Fibroblast of peridontal ligament (primary cell): ENCODE measurements at regions not wholly inside any gene's neighbourhood (a gene's known extent, or its start where the extent isn't known, plus 50 kb on each side); places are given as distances from the start of the nearest gene placed in this dataset.

Experiments used
- DNase-seq: peaks from one replicate; pipeline ENCODE4 v3.0.0-alpha.2; 2010; ENCODE audit errors: extremely low read depth

DNA sequence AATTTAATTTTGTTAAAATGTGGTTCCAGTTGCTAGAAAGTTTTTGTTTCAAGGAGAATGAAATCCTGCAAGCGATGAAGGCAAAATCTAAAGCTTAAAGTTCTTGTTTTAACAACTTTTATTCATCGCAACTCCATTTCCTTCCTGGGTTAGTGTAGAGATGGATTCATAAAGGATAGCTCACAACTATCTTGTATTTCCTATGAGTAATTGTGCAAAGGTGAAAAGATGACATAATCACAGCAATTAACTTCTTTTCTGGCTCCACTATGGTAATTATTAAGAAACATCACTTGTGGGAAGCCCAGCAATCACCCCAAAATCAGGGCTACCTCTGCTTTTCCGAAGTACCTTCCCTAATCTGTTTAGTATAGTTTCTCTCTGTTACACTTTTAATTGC lies 80.8 kb upstream of the SEMA6A start:
- no peak for DNase-seq

DNA sequence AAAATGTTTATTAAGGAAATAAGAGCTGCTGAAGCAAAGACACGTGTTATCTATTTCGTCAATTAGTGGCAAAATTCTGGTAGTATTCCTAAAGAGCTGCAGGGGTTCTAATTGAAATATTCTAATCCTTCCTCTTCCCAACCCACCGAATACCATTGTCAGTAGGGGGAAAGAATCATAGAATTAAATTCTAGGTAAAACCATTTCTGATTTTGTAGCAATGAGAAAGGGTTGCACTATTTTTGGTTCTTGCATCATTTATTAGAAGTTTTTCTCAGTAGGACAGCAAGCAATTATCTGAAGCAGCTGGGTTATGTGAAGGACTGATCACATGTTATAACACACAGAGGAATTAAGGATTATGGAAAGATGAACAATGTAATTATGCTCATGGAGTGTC lies 80.3 kb upstream of the SEMA6A start:
- DNase-seq, result no peak

GRCh38 chr5:116652903-116653302 lies 78.3 kb upstream of the SEMA6A start:
- DNase-seq, result peak; percentile 4

GRCh38 chr5:116652196-116652729 lies 77.6 kb upstream of the SEMA6A start:
- DNase-seq, result peak; percentile 35

DNA sequence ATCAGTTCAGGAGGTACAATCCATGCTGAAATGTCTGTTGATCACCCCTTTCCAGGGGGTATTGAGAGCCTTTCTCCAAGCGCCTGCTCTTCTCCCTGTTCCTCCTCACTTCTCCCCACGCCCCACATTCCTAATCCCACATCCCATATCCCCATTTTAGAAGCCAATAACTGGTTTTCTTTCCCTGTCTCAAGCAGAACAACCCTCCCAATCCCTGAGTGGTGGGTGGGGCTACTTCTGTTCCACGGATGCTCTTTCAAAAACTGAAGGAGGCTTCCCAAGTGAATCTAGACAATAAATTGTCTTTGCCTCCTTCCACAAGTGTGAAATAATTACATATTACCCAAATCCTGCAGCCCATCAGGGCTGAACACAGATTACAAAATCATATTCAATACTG lies 77.0 kb upstream of the SEMA6A start:
- no peak for DNase-seq

GRCh38 chr5:116650964-116651363 lies 76.3 kb upstream of the SEMA6A start:
- DNase-seq, result no peak

GRCh38 chr5:116650544-116650943 lies 75.9 kb upstream of the SEMA6A start:
- DNase-seq, result no peak

DNA sequence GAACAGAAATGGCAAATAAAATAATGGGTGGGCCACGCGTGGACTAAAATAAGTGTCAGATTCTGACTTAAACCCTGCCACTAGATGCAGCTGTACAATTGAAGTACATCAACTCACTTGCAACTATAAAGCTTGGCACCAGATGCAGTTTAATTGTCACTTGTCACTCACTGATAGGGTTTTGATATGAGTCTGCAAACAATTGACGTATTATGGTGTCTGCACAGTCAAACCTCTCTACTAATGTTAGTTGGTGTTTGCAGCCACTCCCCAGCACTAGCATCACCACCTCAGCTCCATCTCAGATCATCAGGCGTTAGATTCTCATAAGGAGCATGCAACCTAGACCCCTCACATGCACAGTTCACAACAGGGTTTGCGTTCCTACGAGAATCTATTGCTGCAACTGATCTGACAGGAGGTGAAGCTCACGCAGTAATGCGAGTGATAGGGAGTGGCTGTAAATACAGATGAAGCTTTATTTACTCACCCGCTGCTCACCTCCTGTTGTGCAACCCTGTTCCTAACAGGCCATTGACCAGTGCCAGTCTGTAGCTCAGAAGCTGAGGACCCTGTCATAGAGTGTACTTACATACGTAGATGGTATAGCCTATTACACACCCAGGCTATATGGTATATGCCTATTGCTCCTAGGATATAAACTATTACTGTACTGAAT lies 72.1 kb upstream of the SEMA6A start:
- no peak for DNase-seq

GRCh38 chr5:116645627-116646026 lies 71.0 kb upstream of the SEMA6A start:
- no peak for DNase-seq

- no peak for DNase-seq
Measured at GRCh38 chr5:116640236-116640635, 65.6 kb upstream of the SEMA6A start.

DNA sequence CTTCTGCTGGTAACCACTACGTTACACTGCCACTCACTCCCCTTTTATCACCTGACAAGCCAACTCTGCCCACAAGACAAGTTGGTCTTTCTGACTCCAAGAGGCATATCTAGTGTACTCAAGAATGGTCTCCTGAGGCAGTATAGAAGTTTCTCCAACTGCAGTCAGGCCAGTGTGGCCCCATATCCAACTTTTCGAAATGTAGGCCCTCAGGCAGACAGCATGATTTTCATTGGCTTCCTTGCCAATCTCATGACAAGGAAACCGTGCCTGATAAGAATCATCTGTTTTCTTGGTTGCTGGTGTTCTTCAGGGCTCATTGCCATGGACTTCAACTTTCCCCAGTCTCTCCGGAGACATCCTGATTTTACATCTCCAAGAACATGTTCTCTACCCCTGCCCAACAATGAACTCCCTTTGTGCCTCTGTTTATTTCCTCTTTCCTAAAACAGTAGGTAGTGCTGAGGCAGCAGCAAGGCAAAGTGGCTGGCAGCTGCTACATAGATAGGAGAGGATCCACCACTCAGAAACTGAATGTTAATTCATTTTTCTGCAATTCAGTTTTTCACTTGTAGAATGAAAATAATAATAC lies 62.6 kb upstream of the SEMA6A start:
- no peak for DNase-seq

DNA sequence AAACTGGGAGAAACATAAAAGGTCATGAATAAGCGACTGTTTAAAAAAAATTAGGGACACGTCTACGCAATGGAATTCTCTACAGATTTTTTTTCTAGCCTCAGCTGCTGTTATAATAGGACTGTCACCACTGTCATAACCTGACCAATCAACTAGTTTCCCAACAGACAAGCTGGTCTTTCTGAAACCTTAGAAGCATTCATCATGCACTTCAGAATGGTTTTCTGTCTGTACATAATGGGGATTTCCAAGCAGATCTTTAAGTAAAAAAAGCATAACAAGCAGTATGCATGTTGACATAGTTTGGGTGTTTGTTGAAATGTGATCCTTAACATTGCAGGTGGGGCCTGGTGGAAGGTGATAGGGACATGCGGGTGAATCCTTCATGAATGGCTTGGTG lies 58.3 kb upstream of the SEMA6A start:
- DNase-seq, result no peak

GRCh38 chr5:116631147-116631546 lies 56.5 kb upstream of the SEMA6A start:
- no peak for DNase-seq

DNA sequence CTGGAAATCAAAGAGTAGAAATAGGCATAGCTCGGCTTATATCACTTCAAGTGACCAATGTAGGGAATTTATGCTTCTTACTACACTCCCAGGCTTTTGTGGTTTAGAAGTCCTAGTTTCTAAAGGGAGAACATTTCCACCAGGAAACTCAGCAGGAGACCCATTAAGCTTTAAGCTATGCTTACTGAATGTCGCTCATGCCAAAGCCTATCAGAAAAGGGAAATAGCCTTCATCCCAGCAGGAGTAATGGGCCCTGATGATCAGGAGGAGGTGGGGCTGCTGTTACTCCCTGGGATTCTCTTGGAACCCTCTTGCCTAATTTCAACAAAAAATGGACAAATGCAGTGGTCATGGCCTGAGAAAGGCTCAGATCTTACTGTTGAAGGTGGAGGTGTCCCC lies 54.5 kb upstream of the SEMA6A start:
- no peak for DNase-seq

DNA sequence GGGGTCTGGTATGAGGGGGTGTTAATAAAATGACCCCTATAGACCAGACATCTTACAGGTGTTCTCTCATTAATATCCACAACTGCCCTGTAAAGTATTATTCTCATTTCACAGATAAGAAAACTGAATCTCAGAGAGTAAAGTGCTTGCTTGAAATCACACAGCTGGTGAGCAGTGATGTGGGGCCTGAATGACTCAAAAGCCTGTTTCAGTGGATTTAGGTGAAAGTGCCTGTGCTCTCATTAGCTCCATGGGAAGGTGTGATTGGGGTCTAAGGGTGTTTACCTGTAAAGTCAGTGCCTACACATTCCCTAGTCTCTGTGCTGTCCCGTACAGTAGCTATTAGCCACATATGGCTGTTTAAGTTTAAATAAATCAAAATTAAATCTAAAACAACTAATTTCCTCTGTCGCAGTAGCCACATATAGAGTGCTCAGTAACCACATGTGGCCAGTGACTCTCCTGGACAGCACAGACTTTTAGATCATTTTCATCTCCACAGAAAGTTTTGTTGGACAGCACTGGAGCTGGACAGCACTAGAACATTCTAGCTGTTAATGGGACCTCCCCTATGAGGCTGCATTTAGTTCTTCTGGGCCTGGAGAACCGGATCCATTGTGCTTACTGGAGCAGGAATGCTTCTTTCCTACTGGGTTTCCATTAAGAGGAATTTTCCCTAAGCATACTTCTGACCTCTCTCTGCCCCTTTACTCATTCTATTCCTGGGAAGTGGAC lies 52.5 kb upstream of the SEMA6A start:
- no peak for DNase-seq

GRCh38 chr5:116626272-116626723 lies 51.7 kb upstream of the SEMA6A start:
- peak; percentile 35 for DNase-seq
